ENCODE measurements at regions not wholly inside any gene's neighbourhood (a gene's known extent, or its start where the extent isn't known, plus 50 kb on each side); places are given as distances from the start of the nearest gene placed in this dataset.

GRCh38 chr9:3004572-3004971 lies 160.7 kb upstream of the PUM3 start:
- ChIA-PET CTCF (ENCODE audit: low intra/inter-chr PET ratio) (no interaction called here), POLR2A (no interaction called here)
- no peaks in the 10 kb centered on the region for H3K36me3 ChIP-seq (ENCODE audit: control insufficient read depth, insufficient read depth, low read length)
- no peaks in the 10 kb centered on the region for H3K9me1 ChIP-seq (ENCODE audit: control insufficient read depth, insufficient read depth, low read length)
- no peak overlapping the region for H3K4me3 ChIP-seq
- H3K9ac ChIP-seq (ENCODE audit: insufficient read depth in 1 of 2, low read depth in 2 of 2, low read length in 2 of 2): no peak overlapping the region
- no peaks in the 10 kb centered on the region for H3K79me2 ChIP-seq (ENCODE audit: control insufficient read depth, insufficient read depth, low read length)
- H3K4me1 ChIP-seq (replicated peaks in 1 of 2; ENCODE audit: control insufficient read depth in 2 of 2, insufficient read depth in 2 of 2, low read length in 2 of 2): no peaks in the 10 kb centered on the region
- ATAC-seq (no peak), FAIRE-seq (no peak), DNase-seq (ENCODE audit: extremely low read depth in 1 of 4, low spot score in 3 of 4) (no peak)
- intact Hi-C loops (cut with micrococcal nuclease) (no loop called here), in situ Hi-C loops (cut with MboI) (no loop called here)
- 0% methylated on average over 1 of the region's 1 CpG for WGBS (ENCODE audit: insufficient coverage, low coverage, missing lambda C conversion rate)
- H3K27me3 ChIP-seq (ENCODE audit: control insufficient read depth in 2 of 2, insufficient read depth in 2 of 2, low read length in 2 of 2): no peaks in the 10 kb centered on the region
- no peak overlapping the region for H3K27ac ChIP-seq (ENCODE audit: extremely low read depth, low read depth, low read length)
- no peak overlapping the region for H2AFZ ChIP-seq (ENCODE audit: low read depth, low read length)
- H3K9me3 ChIP-seq (replicated peaks; ENCODE audit: control insufficient read depth, insufficient read depth, low read depth, low read length): no peaks in the 10 kb centered on the region
- no peak for TF ChIP-seq ZKSCAN3 (CRISPR knock-in tag; IDR thresholded peaks at IDR 0.05)
- no peak for TF ChIP-seq MEF2D (tag; conservative IDR thresholded peaks at IDR 0.05; ENCODE audit: low read depth)
- H3K4me2 ChIP-seq (ENCODE audit: insufficient read depth, low read length): no peak overlapping the region
- no peaks in the 10 kb centered on the region for H4K20me1 ChIP-seq (replicated peaks; ENCODE audit: control insufficient read depth, insufficient read depth, low read length)
- BruUV-seq (replicated peaks): no TSS peak

GRCh38 chr9:3001311-3001710 lies 157.4 kb upstream of the PUM3 start:
- H4K20me1 ChIP-seq (replicated peaks; ENCODE audit: control insufficient read depth, insufficient read depth, low read length): no peaks in the 10 kb centered on the region
- no peak for FAIRE-seq
- POLR2A ChIA-PET: no interaction called here
- TF ChIP-seq KDM2B (CRISPR knock-in tag; IDR thresholded peaks at IDR 0.05) (no peak), ZNF316 (IDR thresholded peaks at IDR 0.05) (no peak), POLR3A (IDR thresholded peaks at IDR 0.05; ENCODE audit: borderline replicate concordance, extremely low read depth, insufficient read depth, insufficient read length) (no peak), ZNF444 (CRISPR knock-in tag; IDR thresholded peaks at IDR 0.05) (no peak)
- H3K4me3 ChIP-seq: no peak overlapping the region
- H3K4me2 ChIP-seq (ENCODE audit: insufficient read depth, low read length): no peak overlapping the region
- H3K36me3 ChIP-seq (ENCODE audit: control insufficient read depth, insufficient read depth, low read length): no peaks in the 10 kb centered on the region
- H3K4me1 ChIP-seq (replicated peaks in 1 of 2; ENCODE audit: control insufficient read depth in 2 of 2, insufficient read depth in 2 of 2, low read length in 2 of 2): no peaks in the 10 kb centered on the region
- in situ Hi-C loops (cut with MboI): no loop called here
- no peak overlapping the region for H3K9ac ChIP-seq (ENCODE audit: insufficient read depth in 1 of 2, low read depth in 2 of 2, low read length in 2 of 2)
- H3K79me2 ChIP-seq (ENCODE audit: control insufficient read depth, insufficient read depth, low read length): no peaks in the 10 kb centered on the region
- BruUV-seq (replicated peaks): no TSS peak
- ATAC-seq: no peak
- no peak overlapping the region for H3K27ac ChIP-seq (ENCODE audit: extremely low read depth, low read depth, low read length)
- no peaks in the 10 kb centered on the region for H3K27me3 ChIP-seq (ENCODE audit: control insufficient read depth in 2 of 2, insufficient read depth in 2 of 2, low read length in 2 of 2)
- H2AFZ ChIP-seq (ENCODE audit: low read depth, low read length): no peak overlapping the region
- CTCF ChIA-PET (ENCODE audit: low intra/inter-chr PET ratio): no interaction called here
- DNase-seq (ENCODE audit: extremely low read depth in 1 of 4, low spot score in 3 of 4): no peak
- no peaks in the 10 kb centered on the region for H3K9me1 ChIP-seq (ENCODE audit: control insufficient read depth, insufficient read depth, low read length)
- intact Hi-C loops (cut with micrococcal nuclease): no loop called here
- H3K9me3 ChIP-seq (replicated peaks; ENCODE audit: control insufficient read depth, insufficient read depth, low read depth, low read length): no peaks in the 10 kb centered on the region

Measured in K562 (cell line).